H1 (cell line): ENCODE measurements at regions not wholly inside any gene's neighbourhood (a gene's known extent, or its start where the extent isn't known, plus 50 kb on each side); places are given as distances from the start of the nearest gene placed in this dataset.

Experiments
- CTBP2 ChIP-seq: IDR thresholded peaks from 2 replicates; pipeline ENCODE4 v1.7.0; 2011; ENCODE audit warnings: borderline replicate concordance, mild to moderate bottlenecking, moderate library complexity, mixed read lengths, low read length; ENCODE audit not compliant: insufficient read depth, insufficient read length
- EP300 ChIP-seq, 2 experiments: IDR thresholded peaks; 1 replicate in 1 of 2; 2 replicates in 1 of 2; pipeline ENCODE4 v1.6.1; 2011 to 2012; ENCODE audit warnings: low read depth in 2 of 2, low read length in 2 of 2, mild to moderate bottlenecking in 2 of 2, borderline replicate concordance in 1 of 2, inconsistent platforms in 1 of 2, moderate library complexity in 1 of 2
- JUN ChIP-seq: IDR thresholded peaks from 2 replicates; pipeline ENCODE4 v1.6.1; 2011; ENCODE audit warnings: low read depth, mild to moderate bottlenecking, improper control_type of control experiment, low read length
- POLR2A ChIP-seq, 2 experiments: IDR thresholded peaks; 1 replicate in 1 of 2; 2 replicates in 1 of 2; pipeline ENCODE4 v1.6.1; 2011; ENCODE audit warnings: low read depth in 2 of 2, low read length in 2 of 2, mild to moderate bottlenecking in 2 of 2; ENCODE audit errors: control extremely low read depth in 1 of 2
- SUZ12 ChIP-seq: fragments of 200-600 bp; sonication (generic); IDR thresholded peaks from 2 replicates; pipeline ENCODE4 v1.6.1; 2012; ENCODE audit warnings: mild to moderate bottlenecking, inconsistent platforms, low read length, moderate library complexity, mixed read lengths
- ZNF274 ChIP-seq: IDR thresholded peaks from 2 replicates; pipeline ENCODE4 v1.7.0; 2012; ENCODE audit warnings: low read length, borderline replicate concordance; ENCODE audit errors: extremely low read depth

DNA sequence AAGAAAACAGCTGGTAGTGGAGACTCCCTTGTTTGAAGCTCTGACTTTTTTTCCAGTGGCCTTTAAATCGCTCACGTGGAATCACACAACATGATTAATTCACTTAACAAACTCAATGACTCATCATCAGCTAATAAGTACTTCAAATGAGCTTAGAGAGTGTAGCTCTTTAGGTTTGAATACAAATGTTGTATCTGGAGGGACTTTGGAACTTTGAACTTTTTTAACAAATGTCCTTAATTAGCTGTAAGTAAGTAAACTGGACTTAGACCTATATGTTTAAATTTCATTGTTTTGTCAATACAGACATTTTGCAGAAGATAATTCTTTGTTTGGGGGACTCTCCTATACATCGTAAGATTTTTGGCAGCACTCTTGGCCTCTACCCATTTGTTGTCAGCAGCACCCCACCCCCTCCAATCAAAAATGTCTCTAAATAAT is 581.1 kb downstream of the SPRY1 start (continued):
- TF ChIP-seq CTBP2 (no peak), SUZ12 (no peak), EP300 (IDR thresholded peaks at IDR 0.05; ENCODE audit: borderline replicate concordance in 1 of 2, low read depth in 2 of 2, low read length in 2 of 2) (no peak), ZNF274 (no peak), POLR2A (IDR thresholded peaks at IDR 0.05; ENCODE audit: control extremely low read depth in 1 of 2, low read depth in 2 of 2, low read length in 2 of 2) (no peak), JUN (no peak)
